ENCODE measurements at regions not wholly inside any gene's neighbourhood (a gene's known extent, or its start where the extent isn't known, plus 50 kb on each side); places are given as distances from the start of the nearest gene placed in this dataset.

GRCh38 chr18:44356566-44357157 is 324.0 kb upstream of the SETBP1 start:
- TF ChIP-seq CTCF (IDR thresholded peaks at IDR 0.05; ENCODE audit: low read depth, low read length), result no peak
- TF ChIP-seq POLR2A (IDR thresholded peaks at IDR 0.05; ENCODE audit: extremely low read depth, insufficient read length), result no peak
- TF ChIP-seq MAX (IDR thresholded peaks at IDR 0.05; ENCODE audit: low read depth, low read length), result no peak
- no peak for TF ChIP-seq MYC (IDR thresholded peaks at IDR 0.05; ENCODE audit: low read depth, low read length)
